ENCODE measurements at regions not wholly inside any gene's neighbourhood (a gene's known extent, or its start where the extent isn't known, plus 50 kb on each side); places are given as distances from the start of the nearest gene placed in this dataset.

GRCh38 chr11:130779267-130779666 lies 137.0 kb downstream of the SNX19 start:
- WGBS, 2 donors: 93 to 97% methylated on average over 1 of the region's 1 CpG
- TF ChIP-seq CTCF (IDR thresholded peaks at IDR 0.05) (no peak), POLR2A (IDR thresholded peaks at IDR 0.05) (no peak)
- intact Hi-C loops (cut with DNase I; ENCODE audit: low total_unique reads): no loop called here

GRCh38 chr11:130779943-130780342 lies 136.3 kb downstream of the SNX19 start:
- intact Hi-C loops (cut with DNase I; ENCODE audit: low total_unique reads): no loop called here
- no peak for TF ChIP-seq CTCF (IDR thresholded peaks at IDR 0.05)
- TF ChIP-seq POLR2A (IDR thresholded peaks at IDR 0.05): no peak
- WGBS, 2 donors: 87 to 92% methylated on average over 5 of the region's 5 CpGs
- DNase-seq (ENCODE audit: low spot score in 2 of 2): no peak
- no peak overlapping the region for H3K4me3 ChIP-seq (ENCODE audit: low read depth, poor library complexity, severe bottlenecking)

More at GRCh38 chr11:130779267-130779666, 137.0 kb downstream of the SNX19 start:
- H3K4me3 ChIP-seq (ENCODE audit: low read depth, poor library complexity, severe bottlenecking): no peak overlapping the region
- DNase-seq (ENCODE audit: low spot score in 2 of 2): no peak

- no peak overlapping the region for H3K4me3 ChIP-seq (ENCODE audit: low read depth, poor library complexity, severe bottlenecking)
- WGBS, 2 donors: 65 to 80% methylated on average over 4 of the region's 4 CpGs
- intact Hi-C loops (cut with DNase I; ENCODE audit: low total_unique reads): no loop called here
- DNase-seq (ENCODE audit: low spot score in 2 of 2): no peak
- TF ChIP-seq POLR2A (IDR thresholded peaks at IDR 0.05) (no peak), CTCF (IDR thresholded peaks at IDR 0.05) (no peak)
Measured at GRCh38 chr11:130780437-130780836, 135.8 kb downstream of the SNX19 start.

- no peak for DNase-seq (ENCODE audit: low spot score in 2 of 2)
- no peak for TF ChIP-seq CTCF (IDR thresholded peaks at IDR 0.05)
- no peak for TF ChIP-seq POLR2A (IDR thresholded peaks at IDR 0.05)
- intact Hi-C loops (cut with DNase I; ENCODE audit: low total_unique reads): no loop called here
- 42 to 50% methylated on average over 2 of the region's 2 CpGs for WGBS, 2 donors
- no peak overlapping the region for H3K4me3 ChIP-seq (ENCODE audit: low read depth, poor library complexity, severe bottlenecking)
Measured at GRCh38 chr11:130781931-130782330, 134.3 kb downstream of the SNX19 start.

- H3K4me3 ChIP-seq (ENCODE audit: low read depth, poor library complexity, severe bottlenecking): no peak overlapping the region
- no peak for TF ChIP-seq POLR2A (IDR thresholded peaks at IDR 0.05)
- TF ChIP-seq CTCF (IDR thresholded peaks at IDR 0.05): no peak
- DNase-seq (ENCODE audit: low spot score in 2 of 2): no peak
- intact Hi-C loops (cut with DNase I; ENCODE audit: low total_unique reads): no loop called here
- 56% methylated on average over 14 of the region's 14 CpGs for WGBS, 2 donors
Measured at GRCh38 chr11:130782361-130783222, 133.7 kb downstream of the SNX19 start.
